ENCODE measurements at regions not wholly inside any gene's neighbourhood (a gene's known extent, or its start where the extent isn't known, plus 50 kb on each side); places are given as distances from the start of the nearest gene placed in this dataset.

DNA sequence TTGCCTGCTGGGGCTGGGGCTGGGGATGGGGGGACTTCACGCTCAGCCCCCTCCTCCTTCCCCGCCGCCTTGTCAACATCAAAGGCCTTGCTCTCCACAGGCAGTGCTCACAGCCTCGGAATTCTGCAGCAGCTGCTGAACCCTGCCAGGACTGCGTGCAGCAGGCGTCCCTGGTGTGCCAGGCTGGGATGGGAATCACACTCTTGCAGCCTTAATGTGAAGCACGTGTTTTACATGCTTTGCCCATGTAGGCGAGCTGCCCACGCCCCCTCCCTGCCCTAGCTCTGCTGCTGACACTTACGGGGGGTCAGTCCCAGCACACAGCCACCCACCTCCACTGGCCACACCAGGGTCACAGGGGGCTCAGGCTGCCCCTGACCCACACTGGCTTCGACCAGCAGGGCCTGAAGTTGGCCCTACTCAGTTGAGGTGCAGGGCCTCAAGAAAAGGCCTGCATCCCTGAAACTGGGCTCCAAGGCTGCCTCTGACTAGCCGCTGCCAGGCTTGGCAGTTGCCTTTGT is 276.2 kb upstream of the RTL1 start:
- DNase-seq (ENCODE audit: low read depth in 2 of 2), result no peak

DNA sequence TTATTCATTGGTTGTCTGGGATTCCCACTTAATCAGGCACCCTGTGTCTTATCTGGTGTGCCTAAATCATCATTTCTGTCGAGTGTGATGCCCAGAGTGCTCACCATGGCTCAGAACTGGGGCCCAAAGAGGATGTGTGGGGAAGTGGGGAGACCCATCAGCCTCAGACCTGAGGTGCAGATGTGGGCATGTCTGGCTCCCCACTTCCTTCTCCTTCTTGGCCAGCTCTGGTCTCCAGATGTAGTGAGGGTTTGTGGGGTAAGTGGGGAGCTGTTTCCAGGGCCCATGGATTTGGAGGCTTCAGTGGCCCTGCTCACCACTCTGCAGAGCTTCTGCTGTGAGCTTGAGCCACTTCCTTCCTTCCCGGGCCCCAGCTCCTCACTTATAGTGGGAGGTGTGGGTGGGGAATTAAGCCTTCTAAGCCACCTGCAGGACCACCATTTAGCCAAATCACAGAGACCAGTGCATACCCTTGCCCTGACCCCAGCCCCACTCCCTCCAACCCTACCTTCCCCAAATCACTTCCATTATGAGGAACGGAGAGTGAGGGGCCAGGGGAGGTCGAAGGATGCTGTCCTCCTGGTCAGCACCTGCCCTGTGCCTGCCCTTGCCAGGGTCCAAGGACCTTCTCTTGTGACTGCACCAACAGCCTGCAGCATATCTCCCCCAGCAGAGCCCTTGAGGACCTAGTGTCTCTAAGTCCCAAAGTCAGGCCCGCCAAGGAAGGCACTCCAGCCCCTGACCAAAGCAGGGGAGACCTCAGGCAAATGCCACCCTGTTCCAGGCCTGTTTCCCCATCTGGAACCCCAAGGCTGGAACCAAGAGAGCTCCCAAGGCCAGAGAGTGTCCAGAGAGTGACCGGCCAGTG is 278.2 kb upstream of the RTL1 start:
- DNase-seq (ENCODE audit: low read depth in 2 of 2), result no peak

DNA sequence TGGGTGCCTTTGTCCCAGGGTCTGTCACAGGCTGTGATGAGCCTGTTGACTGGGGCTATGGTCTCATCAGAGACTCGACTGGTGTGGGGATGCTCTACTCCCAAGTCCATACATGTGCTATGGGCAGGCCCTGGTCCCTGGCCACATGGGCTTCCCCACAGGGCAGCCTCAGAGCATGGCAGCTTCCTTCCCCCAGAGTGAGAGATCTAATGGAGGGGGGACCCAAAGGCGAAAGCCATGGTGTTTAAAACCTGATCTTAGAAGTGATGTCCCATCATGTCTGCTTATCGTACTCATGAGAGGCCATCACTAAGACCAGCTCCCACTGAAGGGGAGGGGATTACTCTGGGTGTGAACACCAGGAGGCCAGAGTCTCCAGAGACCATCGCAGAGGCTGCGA is 279.0 kb upstream of the RTL1 start:
- no peak for DNase-seq (ENCODE audit: low read depth in 2 of 2)

DNA sequence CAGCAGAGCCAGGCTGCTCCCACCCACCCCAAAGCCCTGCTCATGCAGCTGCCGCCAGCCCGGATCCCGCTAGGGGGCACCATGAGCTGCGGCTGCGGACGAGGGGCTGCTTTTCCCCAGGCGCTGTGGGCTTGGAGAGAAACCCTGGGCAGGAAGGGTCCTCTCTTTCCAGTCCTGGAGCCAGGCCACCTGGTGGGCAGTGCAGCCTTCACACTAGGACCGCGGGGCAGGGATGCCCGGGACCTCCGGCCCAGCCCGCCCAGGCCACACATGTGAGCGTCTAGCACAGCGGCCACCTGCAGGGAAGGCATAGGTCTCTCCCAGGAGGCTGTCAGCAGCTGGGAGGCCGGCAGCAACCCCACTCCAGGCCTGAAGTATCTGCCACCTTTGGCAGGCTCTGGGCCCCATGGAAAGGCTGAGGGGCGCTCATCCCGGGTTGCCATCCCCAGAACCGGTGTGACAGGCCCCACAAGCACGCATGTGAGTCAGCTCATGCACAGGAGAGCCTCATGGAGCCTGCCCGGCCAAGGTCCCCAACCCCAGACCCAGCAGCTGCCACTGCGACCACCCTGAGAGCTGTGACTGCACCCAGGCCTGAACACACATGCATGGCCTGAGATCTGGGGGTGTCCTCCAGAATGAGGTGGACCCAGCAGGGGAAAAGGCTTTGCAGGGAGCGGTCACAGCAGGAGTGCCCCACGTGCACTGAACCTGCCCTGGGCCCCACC is 280.0 kb upstream of the RTL1 start:
- no peak for DNase-seq (ENCODE audit: low read depth in 2 of 2)

DNA sequence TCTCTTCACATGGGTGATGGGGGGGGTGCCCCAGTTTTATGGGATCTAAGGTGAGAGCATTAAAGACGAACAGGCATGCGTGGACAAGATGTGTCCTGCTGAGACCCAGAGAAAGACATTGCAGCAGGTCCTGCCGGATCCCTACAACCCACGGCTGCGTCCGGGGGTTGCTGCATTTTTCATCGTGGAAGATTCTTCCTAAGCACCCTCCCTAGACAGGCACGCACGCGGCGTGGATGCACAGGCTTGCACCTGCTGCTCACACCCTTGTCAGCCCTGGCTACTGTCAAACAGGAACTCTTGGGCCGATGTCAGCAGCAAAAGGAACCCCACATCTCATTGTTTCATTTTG is 280.6 kb upstream of the RTL1 start:
- no peak for DNase-seq (ENCODE audit: low read depth in 2 of 2)

DNA sequence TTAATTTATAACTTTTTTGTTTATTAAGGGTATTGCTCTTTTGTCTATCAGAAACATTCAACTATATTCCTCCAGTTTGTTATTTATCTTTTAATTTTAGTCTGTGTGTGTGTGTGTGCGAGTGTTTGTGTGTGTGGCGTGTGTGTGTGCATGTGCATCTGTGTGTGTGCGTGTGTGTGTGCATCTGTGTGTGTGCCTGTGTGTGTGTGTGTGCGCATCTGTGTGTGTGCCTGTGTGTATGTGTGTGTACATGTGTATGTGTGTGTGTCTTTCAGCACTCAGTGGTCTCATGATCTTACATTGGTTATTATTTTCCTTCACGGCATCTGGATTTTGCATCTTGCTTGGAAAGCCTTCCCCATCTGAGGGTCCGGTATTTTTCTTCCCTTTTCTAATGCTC is 281.1 kb upstream of the RTL1 start:
- no peak for DNase-seq (ENCODE audit: low read depth in 2 of 2)

DNA sequence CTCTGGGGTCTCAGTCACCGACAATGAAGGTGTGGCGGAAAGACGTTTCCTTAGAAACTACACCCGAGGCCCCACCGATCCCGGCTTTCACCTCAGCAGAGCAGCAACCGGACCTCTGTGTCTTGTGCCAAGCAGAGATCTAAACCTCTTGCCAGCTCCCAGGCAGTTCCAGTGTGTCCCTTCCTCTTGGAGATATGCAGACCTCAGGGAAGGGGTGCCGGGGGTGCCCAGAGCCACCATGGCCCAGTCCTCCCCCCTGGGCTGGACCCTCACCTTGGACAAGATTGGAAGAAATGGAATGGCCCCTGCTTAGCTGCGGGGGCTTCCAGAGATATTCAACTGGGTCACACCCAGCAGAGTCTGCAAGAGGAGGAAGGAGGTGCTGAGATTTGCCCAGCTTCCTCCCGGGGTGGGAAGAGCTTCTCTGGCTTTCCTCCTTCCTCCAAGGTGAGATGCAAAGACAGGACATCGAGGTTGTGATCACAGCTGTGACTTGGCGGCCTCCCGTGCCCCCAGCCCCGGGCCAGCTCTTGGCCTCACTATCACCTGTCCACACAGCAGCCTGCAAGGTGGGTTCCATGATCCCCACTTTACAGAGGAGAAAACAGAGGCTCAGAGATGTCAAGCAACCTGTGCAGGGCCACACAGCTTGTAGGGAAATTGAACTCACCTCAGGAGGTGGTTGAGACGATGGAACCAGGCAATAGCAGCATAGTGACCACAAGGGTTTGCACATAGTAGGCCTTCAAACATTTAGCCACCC is 281.7 kb upstream of the RTL1 start:
- DNase-seq (ENCODE audit: low read depth in 2 of 2), result no peak

DNA sequence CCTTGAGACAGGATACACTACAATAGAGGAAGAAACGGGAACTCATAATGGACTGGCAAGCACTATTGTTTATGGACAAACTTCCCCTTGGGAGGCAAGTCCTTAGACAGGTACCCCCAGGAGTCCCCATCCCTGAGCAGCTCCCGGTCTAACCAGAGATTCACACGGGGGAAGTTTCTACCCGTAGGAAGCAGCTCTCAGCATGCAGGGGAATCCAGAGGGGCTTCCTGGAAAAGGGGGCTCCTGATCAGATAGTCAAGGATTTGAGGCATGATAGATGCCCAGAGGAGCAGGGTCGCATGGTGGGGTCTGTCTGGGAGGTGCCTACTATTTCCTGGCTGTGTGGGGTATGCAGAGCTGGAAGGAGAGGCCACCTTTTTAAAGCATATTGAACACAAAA is 282.4 kb upstream of the RTL1 start:
- no peak for DNase-seq (ENCODE audit: low read depth in 2 of 2)

DNA sequence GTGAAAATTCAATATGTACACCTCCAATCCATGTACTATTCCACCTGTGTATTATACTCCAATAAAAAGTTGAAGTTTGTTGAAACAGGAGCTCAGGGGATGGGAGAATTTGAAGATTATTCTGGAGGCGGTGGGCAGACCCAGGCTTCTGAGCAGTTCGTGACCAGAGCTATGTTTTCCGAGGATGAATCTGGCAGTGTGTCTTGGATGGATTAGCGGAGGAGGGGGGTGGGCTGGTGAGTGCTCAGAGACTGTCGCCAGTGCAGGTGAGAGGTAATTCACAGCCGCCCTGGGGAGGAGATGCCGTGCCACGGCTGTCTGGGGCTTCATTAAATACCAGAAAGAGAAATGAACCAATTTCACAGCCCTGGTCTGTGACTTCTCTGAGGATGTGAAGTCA is 283.0 kb upstream of the RTL1 start:
- no peak for DNase-seq (ENCODE audit: low read depth in 2 of 2)

DNA sequence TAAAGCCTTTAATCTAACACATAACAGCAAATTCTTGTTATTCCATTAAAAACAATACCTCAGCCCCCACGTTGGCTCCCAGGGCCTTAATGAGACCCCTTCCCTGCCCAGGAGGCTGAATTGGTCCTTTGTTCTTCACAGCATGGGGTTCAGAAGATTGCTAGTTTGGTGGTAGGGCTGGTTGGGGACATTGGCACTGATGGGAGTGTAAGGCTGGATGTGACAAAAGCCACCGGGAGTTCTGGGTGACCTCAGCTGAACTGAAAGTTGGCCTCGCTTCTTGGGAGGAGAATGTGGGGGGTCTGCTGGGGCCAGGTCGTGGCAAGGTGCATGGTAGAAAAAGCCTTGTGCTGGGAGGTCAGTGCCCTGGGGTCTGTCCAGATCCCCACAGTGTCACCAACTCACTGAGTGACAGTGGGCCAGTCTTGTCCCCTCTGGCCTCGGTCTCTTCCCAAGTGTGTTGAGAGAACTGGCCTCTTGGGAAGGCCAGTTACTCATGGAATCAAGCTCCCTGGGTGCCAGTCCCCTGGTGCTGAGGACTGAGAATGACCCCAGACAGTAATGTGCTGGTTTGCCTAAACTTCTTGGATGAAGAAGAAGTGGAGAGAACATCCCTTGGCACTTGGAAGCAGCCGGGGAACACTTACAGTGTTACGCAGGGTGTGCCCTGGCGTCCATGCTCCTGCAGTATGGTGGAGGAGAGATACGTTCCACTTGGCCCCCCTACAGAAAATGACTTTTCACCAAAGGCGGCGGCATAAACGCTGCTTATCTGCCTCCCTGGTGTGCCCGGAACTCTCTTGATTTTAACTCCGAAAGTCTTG is 283.7 kb upstream of the RTL1 start:
- no peak for DNase-seq (ENCODE audit: low read depth in 2 of 2)

DNA sequence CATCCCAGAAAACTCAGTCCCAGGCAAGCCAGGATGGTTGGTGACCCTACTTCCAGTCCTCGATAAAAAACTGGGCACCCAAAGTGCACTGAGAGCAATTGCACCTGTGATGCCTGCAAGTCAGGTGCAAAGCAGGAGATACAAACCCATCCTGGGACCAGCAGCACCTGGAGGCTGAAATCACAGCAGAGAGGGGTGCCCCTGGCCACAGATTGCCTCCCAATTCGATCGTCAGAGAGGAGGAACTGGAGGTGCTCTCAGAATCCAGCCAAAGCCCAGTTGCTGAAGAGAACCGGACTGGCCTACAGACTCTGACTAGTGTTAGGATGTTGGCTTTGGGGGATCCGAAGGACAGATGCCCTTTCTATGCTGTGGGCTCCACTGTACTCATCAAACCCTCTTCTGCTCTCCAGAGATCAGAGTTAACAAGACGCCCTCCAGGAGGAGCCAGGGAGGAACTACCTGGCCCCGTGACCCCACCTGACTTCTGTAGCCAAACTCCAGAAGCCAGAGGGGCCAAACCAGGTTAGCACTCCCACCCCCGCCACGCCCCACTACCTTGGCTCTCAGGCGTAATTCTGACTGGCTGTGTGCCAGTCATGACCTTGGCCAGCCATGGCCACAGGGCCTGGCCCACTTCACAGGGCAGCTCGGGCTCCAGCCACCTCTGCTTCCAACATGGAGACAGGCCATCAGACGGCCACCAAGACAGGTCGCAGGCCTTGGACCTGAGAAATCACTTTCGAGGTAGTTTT is 284.5 kb upstream of the RTL1 start:
- DNase-seq (ENCODE audit: low read depth in 2 of 2), result no peak

DNA sequence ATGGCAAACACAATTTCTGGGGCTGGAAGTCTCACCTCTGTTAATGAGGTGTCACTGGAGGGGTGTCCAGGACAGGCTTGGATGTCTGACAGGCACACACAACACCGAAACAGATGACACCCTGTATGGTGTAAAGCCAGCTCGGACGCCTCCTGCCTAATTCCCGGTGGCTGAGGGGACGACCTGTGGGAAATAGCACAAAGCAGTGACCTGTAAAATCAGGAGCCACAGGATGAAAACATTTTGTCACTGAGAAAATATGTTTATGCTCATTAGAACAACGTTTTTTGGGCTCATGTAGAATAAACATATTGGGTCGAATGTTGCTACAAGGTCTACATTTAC is 285.0 kb upstream of the RTL1 start:
- DNase-seq (ENCODE audit: low read depth in 2 of 2), result no peak

DNA sequence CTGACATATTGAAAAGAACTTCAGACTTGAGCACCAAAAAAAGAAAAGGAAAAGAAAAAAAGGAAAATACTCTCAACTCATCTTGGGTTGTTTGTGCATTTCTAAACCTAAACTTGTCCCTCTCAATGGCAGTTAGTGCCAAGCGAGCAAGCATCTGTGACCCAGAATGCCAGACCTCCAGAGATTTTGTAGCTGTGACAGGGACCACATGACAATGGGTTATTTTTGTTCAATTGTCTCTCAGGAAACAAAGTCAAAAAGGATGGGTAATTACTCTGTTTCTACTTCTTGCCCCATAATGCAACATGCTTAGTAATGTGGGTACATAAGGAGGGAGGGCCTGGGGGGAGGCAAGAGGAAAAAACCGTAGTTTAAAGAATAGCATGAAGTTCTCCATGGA is 285.7 kb upstream of the RTL1 start:
- no peak for DNase-seq (ENCODE audit: low read depth in 2 of 2)

DNA sequence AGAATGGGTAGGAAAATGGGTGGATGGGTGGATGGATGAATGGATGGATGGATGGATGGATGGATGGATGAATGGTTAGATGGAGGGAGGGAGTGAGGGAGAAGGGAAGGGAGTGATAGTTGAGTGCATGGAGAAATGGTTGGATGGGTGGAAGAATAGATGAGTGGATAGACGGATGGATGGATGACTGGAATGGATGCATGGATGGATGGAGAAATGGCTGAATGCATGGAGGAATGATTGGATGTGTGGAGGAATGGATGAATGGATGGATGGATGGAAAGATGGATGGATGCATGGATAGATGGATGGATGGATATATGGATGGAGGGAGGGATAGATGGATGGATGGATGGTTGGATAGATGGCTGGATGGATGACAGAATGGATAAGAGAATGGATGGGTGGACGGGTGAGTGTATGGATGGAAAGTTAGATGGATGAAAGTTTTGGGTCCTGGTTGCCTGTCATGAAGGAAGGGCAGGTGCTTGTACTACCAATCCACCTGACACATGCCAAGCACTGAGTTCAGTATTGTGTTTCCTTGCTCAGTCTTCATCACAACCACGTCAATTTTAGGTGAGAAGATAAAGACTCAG is 286.5 kb upstream of the RTL1 start:
- no peak for DNase-seq (ENCODE audit: low read depth in 2 of 2)

DNA sequence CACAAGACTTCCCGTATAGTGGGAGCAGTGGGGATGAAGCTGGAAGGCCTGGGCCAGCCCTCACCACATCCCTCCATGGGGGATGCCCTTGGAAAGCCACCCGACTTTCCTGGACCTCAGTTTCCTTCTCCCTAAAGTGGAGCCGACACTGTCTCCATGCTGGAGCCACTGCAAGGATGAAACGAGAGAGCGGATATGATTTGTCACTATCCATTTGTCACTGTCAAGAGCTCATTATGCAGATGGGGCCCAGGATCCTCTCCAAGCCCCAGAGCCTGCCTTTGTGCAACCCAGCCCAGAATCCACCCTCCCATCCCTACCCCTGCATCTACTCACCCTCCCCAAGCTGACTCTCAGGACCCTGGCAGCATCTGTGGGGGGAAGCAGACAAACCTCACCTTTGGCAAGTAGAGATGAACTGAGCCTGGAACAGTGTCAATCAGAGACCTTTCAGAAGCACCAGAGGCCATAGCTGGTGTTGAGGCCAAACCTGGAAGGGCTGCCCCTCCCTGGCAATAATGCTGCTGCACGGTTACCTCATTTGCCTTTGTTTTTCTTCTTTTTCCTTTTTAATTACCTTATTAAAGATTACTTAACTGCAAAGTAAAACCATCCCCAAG is 287.7 kb upstream of the RTL1 start:
- DNase-seq (ENCODE audit: low read depth in 2 of 2), result no peak

DNA sequence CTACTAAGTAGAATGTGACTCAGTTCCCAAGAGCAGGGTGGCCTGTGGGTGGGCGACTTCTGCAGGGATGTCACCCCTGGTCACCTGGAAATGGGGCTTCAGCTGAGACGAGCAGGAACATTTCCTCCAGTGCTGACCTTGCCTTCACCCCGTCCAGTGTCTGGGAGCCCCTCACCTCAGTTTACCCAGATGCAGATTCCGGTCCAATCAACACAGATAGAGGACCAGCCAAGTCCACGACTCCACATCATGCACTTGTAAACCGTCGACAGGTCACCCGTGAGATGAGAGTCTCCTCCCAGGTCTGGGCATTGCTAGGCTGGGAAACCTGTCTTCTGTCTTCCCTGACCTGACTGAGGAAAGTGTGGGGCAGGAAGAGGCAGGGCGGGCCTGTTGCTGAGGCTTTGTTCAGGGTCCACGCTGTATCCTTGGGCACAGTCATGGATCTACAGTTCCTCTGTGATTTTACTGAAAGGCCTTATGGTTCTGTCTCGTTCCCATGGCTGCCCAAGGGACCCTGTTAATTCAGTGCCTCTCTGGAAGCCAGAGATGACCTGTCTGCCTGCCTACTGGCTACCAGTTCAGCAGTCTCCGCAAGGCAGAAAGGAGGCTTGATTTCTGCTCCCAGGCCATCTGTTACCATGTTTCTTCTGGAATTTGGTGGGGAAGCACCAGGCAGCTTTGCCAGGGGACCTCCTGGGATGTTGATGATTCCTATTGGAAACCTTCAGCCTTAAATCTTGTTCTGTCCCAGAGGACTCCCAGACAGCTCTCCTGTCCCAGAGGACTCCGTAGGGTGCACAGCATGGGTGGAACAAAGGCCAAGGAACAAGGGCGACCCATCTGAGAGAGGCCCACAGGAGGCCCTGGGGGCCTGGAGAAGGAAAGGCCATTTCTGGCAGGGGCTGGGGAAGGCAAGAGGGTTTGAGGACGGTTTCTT is 288.5 kb upstream of the RTL1 start:
- DNase-seq (ENCODE audit: low read depth in 2 of 2), result no peak

DNA sequence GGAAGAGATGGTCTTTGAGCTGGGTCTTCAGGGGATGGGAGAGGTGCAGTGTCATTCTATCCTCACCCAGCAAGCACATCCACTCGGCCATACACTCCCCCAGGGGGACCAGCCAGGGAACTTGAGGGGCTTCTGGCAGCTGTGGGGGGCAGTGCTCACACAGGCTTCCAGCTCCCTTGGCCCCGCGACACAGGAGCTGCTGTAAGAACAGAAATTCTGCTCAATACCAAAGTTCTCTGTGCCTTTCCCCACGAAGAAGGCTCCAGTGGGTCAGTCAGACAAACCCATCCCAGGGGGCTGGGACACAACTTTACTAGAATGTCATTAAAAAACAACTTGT is 289.1 kb upstream of the RTL1 start:
- DNase-seq (ENCODE audit: low read depth in 2 of 2), result no peak

DNA sequence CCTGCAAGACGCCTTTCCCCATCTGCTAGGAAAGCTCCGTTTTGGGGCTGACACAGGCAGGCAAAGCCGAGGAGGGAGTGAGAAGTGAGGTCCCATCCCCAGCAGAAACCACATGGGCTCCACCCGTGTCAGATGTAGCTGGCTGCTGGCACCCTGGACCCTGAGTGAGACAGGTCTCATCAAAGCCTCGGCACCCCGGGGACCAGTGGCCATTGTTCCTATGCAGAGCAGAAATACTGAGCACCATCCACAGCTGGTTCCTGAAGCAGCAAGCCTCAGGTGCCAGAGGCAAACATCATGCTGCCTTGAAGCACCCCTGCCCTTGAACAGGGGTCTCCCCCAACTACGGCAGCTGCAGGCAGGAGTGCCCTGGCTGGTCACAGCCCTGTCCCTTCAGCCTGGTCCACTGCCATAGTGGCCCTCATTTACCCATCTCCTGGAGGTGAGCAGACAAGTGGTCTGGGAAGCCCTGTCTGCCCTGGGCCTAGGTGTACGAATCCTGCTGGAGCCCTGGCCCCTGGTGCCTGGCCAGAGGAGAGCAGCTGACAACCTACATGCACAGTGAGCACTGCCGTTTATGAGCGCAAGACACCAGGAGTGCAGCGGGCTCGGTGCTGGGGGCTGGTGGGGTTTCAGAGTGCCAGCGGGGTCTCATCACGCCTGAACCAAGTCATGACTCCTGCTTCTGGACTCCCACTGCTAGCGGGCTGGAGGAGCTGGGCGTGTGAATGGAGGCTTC is 289.8 kb upstream of the RTL1 start:
- DNase-seq (ENCODE audit: low read depth in 2 of 2), result no peak
